MM.1S (cell line): ENCODE measurements at regions not wholly inside any gene's neighbourhood (a gene's known extent, or its start where the extent isn't known, plus 50 kb on each side); places are given as distances from the start of the nearest gene placed in this dataset.

Experiments
- DNase-seq: peaks from one replicate; pipeline ENCODE4 v3.0.0-alpha.2; 2015
- H2AFZ ChIP-seq: fragments of 300-600 bp; sonication (generic); 2 replicates; pipeline ENCODE4 v1.6.0; 2016; ENCODE audit warnings: antibody characterized with exemption, low read length
- H3F3A ChIP-seq: fragments of 300-600 bp; sonication (generic); 2 replicates; pipeline ENCODE4 v1.6.1; 2016; ENCODE audit warnings: mild to moderate bottlenecking, antibody characterized with exemption, low read length, moderate library complexity, mixed read lengths; ENCODE audit not compliant: insufficient read depth
- H3K27ac ChIP-seq: fragments of 300-600 bp; sonication (generic); 2 replicates; pipeline ENCODE4 v1.5.1; 2016; ENCODE audit warnings: mild to moderate bottlenecking, low read length
- H3K27me3 ChIP-seq: fragments of 300-600 bp; sonication (generic); replicated peaks from 2 replicates; pipeline ENCODE4 v1.6.0; 2016; ENCODE audit warnings: low read length; ENCODE audit not compliant: insufficient read depth
- H3K36me3 ChIP-seq: fragments of 300-600 bp; sonication (generic); replicated peaks from 2 replicates; pipeline ENCODE4 v1.6.1; 2016; ENCODE audit warnings: mild to moderate bottlenecking, low read length, mixed read lengths; ENCODE audit not compliant: insufficient read depth
- H3K4me1 ChIP-seq: fragments of 300-600 bp; sonication (generic); 2 replicates; pipeline ENCODE4 v1.6.1; 2016; ENCODE audit warnings: low read length, mixed read lengths
- H3K4me2 ChIP-seq: fragments of 300-600 bp; sonication (generic); 2 replicates; pipeline ENCODE4 v1.6.0; 2016; ENCODE audit warnings: low read depth, low read length
- H3K4me3 ChIP-seq: fragments of 300-600 bp; sonication (generic); 2 replicates; pipeline ENCODE4 v1.5.1; 2016; ENCODE audit warnings: low read length, mixed read lengths
- H3K79me2 ChIP-seq: fragments of 300-600 bp; sonication (generic); 2 replicates; pipeline ENCODE4 v1.6.1; 2016; ENCODE audit warnings: mixed run types, low read length, mixed read lengths
- H3K9ac ChIP-seq: fragments of 300-600 bp; sonication (generic); 2 replicates; pipeline ENCODE4 v1.6.1; 2016; ENCODE audit warnings: low read length, mixed read lengths
- H3K9me2 ChIP-seq: fragments of 300-600 bp; sonication (generic); replicated peaks from 2 replicates; pipeline ENCODE4 v1.6.1; 2016; ENCODE audit warnings: mild to moderate bottlenecking, low read length, mixed read lengths; ENCODE audit not compliant: insufficient read depth
- H3K9me3 ChIP-seq: fragments of 300-600 bp; sonication (generic); replicated peaks from 2 replicates; pipeline ENCODE4 v1.6.1; 2016; ENCODE audit warnings: mild to moderate bottlenecking, low read length, mixed read lengths; ENCODE audit not compliant: insufficient read depth
- H4K20me1 ChIP-seq: fragments of 300-600 bp; sonication (generic); 2 replicates; pipeline ENCODE4 v1.6.1; 2016; ENCODE audit warnings: mild to moderate bottlenecking, low read length, moderate library complexity, mixed read lengths; ENCODE audit not compliant: insufficient read depth
- EZH2 ChIP-seq: fragments of 300-600 bp; sonication (generic); optimal IDR thresholded peaks from 2 replicates; pipeline ENCODE3; 2017; ENCODE audit warnings: low read depth, mild to moderate bottlenecking, antibody characterized with exemption, low read length, mixed read lengths
- EZH2phosphoT487 ChIP-seq: fragments of 300-600 bp; sonication (generic); IDR thresholded peaks from 2 replicates; pipeline ENCODE4 v1.6.1; 2018; ENCODE audit warnings: antibody characterized with exemption, low read length
- TF ChIP-seq, protein P1 (sequence below): fragments of 300-600 bp; sonication (generic); IDR thresholded peaks from 2 replicates; pipeline ENCODE4 v1.5.1; 2016; ENCODE audit warnings: antibody characterized with exemption, low read length, mixed read lengths

DNA sequence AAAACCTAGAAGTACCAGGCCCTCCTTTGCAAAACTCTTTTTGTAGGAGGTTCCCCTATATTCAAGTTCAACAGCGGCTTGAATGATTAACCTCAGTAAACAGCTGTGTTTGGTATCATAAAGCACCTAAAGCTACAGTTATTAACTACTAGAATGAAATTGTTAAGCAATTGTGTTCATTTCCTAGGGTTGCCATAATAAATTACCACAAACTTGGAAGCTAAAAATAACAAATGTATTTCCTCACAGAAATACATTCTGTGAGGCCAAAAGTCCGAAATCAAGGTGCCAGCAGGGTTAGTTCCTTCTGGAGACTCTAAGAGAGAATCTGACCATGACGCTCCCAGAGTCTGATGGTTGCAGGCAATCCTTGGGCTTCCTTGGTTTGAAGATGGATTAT lies 202.1 kb upstream of the ACVR2A start:
- H3F3A ChIP-seq, result no peaks in the 10 kb centered on the region
- H3K36me3 ChIP-seq, result no peaks in the 10 kb centered on the region
- H3K4me1 ChIP-seq, result no peaks in the 10 kb centered on the region
- no peak overlapping the region for H2AFZ ChIP-seq
- no peak for DNase-seq
- H3K27ac ChIP-seq, result no peak overlapping the region
- no peak overlapping the region for H3K4me2 ChIP-seq
- H3K9me2 ChIP-seq, result no peaks in the 10 kb centered on the region
- H3K27me3 ChIP-seq, result no peaks in the 10 kb centered on the region
- H3K4me3 ChIP-seq, result no peak overlapping the region
- no peaks in the 10 kb centered on the region for H4K20me1 ChIP-seq
- H3K79me2 ChIP-seq, result no peaks in the 10 kb centered on the region
- TF ChIP-seq EZH2, result no peak
- TF ChIP-seq EZH2phosphoT487, result no peak
- TF ChIP-seq, protein P1, sequence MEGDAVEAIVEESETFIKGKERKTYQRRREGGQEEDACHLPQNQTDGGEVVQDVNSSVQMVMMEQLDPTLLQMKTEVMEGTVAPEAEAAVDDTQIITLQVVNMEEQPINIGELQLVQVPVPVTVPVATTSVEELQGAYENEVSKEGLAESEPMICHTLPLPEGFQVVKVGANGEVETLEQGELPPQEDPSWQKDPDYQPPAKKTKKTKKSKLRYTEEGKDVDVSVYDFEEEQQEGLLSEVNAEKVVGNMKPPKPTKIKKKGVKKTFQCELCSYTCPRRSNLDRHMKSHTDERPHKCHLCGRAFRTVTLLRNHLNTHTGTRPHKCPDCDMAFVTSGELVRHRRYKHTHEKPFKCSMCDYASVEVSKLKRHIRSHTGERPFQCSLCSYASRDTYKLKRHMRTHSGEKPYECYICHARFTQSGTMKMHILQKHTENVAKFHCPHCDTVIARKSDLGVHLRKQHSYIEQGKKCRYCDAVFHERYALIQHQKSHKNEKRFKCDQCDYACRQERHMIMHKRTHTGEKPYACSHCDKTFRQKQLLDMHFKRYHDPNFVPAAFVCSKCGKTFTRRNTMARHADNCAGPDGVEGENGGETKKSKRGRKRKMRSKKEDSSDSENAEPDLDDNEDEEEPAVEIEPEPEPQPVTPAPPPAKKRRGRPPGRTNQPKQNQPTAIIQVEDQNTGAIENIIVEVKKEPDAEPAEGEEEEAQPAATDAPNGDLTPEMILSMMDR, result no peak
- no peak overlapping the region for H3K9ac ChIP-seq
- no peaks in the 10 kb centered on the region for H3K9me3 ChIP-seq

DNA sequence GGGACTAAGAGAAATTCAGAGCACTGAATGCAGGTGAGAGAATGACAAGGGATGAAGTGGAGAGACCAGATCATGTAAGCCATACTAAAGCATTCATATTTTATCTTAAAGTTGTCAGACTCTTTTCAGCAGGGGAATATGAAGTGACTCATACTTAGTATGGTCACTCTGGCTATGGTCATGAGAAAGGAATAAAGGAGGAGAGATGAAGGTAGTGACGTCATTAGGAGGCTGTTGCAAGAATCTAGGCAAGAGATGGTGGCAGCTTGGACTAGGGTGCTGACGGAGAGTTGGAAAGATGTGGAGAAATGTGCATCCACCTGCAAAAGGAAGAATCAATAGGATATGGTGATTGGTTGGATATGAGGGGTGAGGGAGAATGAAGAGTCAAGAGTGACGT lies 203.2 kb upstream of the ACVR2A start:
- TF ChIP-seq, protein P1, result no peak
- TF ChIP-seq EZH2phosphoT487 (no peak), EZH2 (no peak)
- no peak overlapping the region for H3K27ac ChIP-seq
- no peaks in the 10 kb centered on the region for H3K27me3 ChIP-seq
- no peak overlapping the region for H2AFZ ChIP-seq
- no peaks in the 10 kb centered on the region for H3K9me3 ChIP-seq
- H3K36me3 ChIP-seq, result no peaks in the 10 kb centered on the region
- no peak overlapping the region for H3K4me2 ChIP-seq
- no peak for DNase-seq
- H3K4me3 ChIP-seq, result no peak overlapping the region
- H4K20me1 ChIP-seq, result no peaks in the 10 kb centered on the region
- H3K9ac ChIP-seq, result no peak overlapping the region
- no peaks in the 10 kb centered on the region; the same call in 1 of the 2 replicates for H3K4me1 ChIP-seq
- no peaks in the 10 kb centered on the region for H3K79me2 ChIP-seq
- H3K9me2 ChIP-seq, result no peaks in the 10 kb centered on the region
- H3F3A ChIP-seq, result no peaks in the 10 kb centered on the region

DNA sequence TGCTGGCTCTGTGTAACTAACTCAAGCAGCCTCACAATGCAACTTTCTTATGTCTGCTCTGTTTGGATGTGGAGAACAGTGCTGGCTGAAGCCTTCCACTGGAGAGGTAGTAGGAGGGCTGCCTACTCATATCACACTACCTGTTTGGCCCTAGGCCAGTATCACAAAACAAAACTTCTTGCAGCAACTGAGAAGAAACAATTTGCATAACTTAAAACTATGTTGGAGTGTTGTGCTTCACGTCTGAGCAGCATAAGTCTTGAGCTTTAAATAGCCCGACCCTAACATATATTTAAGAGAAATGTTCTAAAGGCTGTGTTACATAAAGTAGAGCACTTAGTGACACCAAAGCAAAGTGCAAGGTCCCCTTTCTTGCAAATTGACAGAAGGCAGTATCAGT lies 204.9 kb upstream of the ACVR2A start:
- Histone ChIP-seq H3K36me3 (no peaks in the 10 kb centered on the region), H3K9me2 (no peaks in the 10 kb centered on the region), H3K4me1 (no peaks in the 10 kb centered on the region; the same call in 1 of the 2 replicates), H4K20me1 (no peaks in the 10 kb centered on the region), H3K79me2 (no peaks in the 10 kb centered on the region), H3K9me3 (no peaks in the 10 kb centered on the region), H3K9ac (no peak overlapping the region), H3K27me3 (no peaks in the 10 kb centered on the region), H3K4me3 (no peak overlapping the region), H2AFZ (no peak overlapping the region), H3K27ac (no peak overlapping the region), H3F3A (no peaks in the 10 kb centered on the region), H3K4me2 (no peak overlapping the region)
- DNase-seq, result no peak
- TF ChIP-seq, protein P1, result no peak
- TF ChIP-seq EZH2phosphoT487, result no peak
- TF ChIP-seq EZH2, result no peak
